Mucosa of stomach (tissue), 1 donor: ENCODE measurements at regions not wholly inside any gene's neighbourhood (a gene's known extent, or its start where the extent isn't known, plus 50 kb on each side); places are given as distances from the start of the nearest gene placed in this dataset.

Source experiments
- H3K27me3 ChIP-seq: one replicate; pipeline ENCODE4 v1.7.0; 2013; ENCODE audit warnings: mild to moderate bottlenecking, low read length; ENCODE audit not compliant: control insufficient read depth, insufficient read depth
- H3K36me3 ChIP-seq: one replicate; pipeline ENCODE4 v1.7.0; 2013; ENCODE audit warnings: low read length; ENCODE audit not compliant: control insufficient read depth, insufficient read depth
- H3K4me1 ChIP-seq: one replicate; pipeline ENCODE4 v1.7.0; 2013; ENCODE audit warnings: mild to moderate bottlenecking, low read length; ENCODE audit not compliant: control insufficient read depth, insufficient read depth
- H3K4me3 ChIP-seq: one replicate; pipeline ENCODE4 v1.7.0; 2013; ENCODE audit warnings: low read length
- H3K9ac ChIP-seq: one replicate; pipeline ENCODE4 v1.7.0; 2013; ENCODE audit warnings: mild to moderate bottlenecking, low read length, moderate library complexity
- H3K9me3 ChIP-seq: one replicate; pipeline ENCODE4 v1.7.0; 2013; ENCODE audit warnings: mild to moderate bottlenecking, low read length, moderate library complexity; ENCODE audit not compliant: control insufficient read depth
- donor health status: Pancreatic carcinoma.

DNA sequence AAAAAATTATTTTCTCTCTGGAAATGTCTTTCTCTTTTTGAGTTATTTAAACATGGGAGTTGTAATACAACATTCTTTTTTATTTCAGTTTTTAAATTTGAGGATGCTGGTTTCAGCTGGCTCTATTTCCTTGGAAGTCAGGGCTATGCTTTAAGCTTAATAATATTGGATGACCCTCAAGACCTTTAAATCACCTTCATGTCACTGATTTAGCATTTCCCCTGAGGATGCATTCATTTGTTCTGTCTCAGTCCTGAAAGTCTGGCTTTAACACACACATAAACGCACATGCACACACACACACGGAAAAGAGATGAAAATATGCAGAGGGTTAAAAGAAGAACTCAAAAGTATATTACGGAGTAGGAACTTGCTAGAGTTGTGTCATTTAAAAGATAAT, 260.5 kb downstream of the PTBP2 start:
- H3K4me3 ChIP-seq = no peak overlapping the region
- H3K27me3 ChIP-seq = no peaks in the 10 kb centered on the region
- no peaks in the 10 kb centered on the region for H3K9me3 ChIP-seq
- H3K9ac ChIP-seq = no peak overlapping the region
- no peaks in the 10 kb centered on the region for H3K36me3 ChIP-seq
- no peaks in the 10 kb centered on the region for H3K4me1 ChIP-seq

DNA sequence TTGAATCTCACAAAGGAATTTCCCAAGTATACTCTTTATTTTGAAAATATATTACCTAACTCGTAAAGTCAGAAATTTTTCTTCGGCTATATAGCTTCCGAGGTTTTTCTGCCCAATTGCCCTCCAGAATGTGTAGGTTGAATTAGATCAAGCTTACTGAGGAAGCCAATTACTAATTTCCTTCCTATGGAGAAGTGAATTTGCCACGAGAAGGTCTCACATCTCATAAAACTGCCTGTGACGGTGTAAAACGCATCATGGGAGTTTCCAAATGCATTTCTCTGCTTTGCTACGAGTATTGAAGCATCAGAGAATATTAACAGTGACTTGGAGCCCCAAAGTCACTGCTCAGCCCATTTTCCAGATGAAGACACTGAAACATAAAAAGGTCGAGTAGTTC, 262.3 kb downstream of the PTBP2 start:
- H3K9me3 ChIP-seq = no peaks in the 10 kb centered on the region

DNA sequence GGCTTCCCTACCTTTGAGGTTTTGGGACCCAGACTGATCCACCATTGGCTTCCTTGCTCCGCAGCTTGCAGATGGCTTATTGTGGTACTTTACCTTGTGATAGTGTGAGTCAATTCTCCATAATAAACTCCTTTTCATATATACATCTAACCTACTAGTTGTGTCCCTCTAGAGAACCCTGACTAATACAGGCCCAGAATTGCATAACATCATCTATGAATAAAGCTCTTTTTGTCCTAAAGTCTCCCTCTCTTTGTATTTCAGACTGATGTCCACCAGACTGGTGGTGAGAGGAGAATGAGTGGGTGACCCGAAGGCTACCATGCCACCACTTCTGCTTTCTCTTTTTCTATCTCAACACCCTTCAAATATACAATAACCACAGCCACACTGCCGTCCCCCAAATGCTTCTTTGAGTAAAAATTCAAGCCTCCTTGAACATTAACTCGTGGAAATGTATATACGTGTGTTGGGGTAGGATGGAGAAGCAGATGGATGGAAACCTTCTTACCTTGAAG, 265.7 kb downstream of the PTBP2 start:
- no peaks in the 10 kb centered on the region for H3K36me3 ChIP-seq
- H3K4me1 ChIP-seq = no peaks in the 10 kb centered on the region
- H3K4me3 ChIP-seq = no peak overlapping the region
- H3K9ac ChIP-seq = no peak overlapping the region
- no peaks in the 10 kb centered on the region for H3K9me3 ChIP-seq
- H3K27me3 ChIP-seq = no peaks in the 10 kb centered on the region

More for the DNA sequence above, 262.3 kb downstream of the PTBP2 start:
- H3K9ac ChIP-seq = no peak overlapping the region
- no peak overlapping the region for H3K4me3 ChIP-seq
- no peaks in the 10 kb centered on the region for H3K27me3 ChIP-seq
- H3K36me3 ChIP-seq = no peaks in the 10 kb centered on the region
- no peaks in the 10 kb centered on the region for H3K4me1 ChIP-seq

DNA sequence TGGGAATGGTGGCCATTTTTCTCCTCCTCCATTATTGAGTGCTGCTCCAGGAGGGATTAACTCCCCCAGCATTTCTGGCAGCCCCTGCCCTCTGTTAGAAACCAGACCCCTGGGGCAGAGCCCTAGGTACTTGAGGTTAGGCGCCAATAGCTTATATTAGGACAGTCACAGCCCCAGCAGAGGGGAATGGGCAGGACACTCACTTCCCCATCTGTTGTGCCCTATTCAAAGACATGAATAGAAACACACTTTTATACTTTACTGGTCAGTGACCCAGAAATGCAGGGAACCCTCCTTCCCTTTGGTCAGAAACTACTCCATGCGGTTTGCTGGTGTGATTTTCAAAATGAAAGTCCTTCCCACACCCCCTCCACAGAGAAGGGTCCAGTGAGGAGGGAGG, 267.7 kb downstream of the PTBP2 start:
- H3K4me1 ChIP-seq = no peaks in the 10 kb centered on the region
- H3K4me3 ChIP-seq = no peak overlapping the region
- no peaks in the 10 kb centered on the region for H3K9me3 ChIP-seq

DNA sequence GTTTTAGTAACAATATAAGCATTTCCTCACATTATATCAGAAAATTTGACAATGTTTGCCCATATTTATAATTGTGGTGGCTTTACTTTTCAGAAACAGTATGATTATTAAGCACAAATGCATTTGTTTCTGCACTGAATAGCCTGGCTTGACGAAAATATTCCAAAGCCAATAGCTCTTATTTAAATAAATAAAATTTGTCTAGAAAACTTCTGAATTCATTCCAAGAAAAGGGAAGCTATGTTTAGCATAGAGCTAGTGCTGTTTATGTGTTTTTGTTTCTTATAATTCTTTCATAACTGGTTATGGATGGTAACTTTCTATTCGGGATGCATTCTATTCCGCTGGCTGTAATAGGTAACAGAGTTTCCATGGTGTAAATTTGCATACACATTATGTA, 268.6 kb downstream of the PTBP2 start:
- Histone ChIP-seq H3K4me3 (no peak overlapping the region), H3K27me3 (no peaks in the 10 kb centered on the region), H3K36me3 (no peaks in the 10 kb centered on the region)

More for the DNA sequence above, 267.7 kb downstream of the PTBP2 start:
- H3K9ac ChIP-seq = no peak overlapping the region
- H3K36me3 ChIP-seq = no peaks in the 10 kb centered on the region
- H3K27me3 ChIP-seq = no peaks in the 10 kb centered on the region

DNA sequence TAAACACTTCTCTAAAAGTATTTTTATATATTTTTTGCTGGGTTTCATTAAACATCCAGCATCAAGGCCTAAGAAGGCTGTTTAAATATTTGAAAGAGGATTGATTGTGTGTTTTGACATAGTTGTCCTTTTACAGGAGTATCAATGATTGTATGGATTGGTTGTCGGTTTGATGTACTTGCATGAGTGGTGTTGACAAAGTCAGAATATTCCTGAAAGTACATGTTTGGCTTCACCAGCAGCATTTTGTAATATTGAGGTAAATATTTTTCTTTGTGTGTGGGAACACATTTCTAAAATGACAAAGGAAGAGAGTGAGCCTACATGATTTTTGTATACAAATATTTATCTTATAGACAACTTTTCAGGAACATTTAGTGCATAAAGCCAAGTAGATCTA, 269.7 kb downstream of the PTBP2 start:
- H3K27me3 ChIP-seq = no peaks in the 10 kb centered on the region
- H3K4me3 ChIP-seq = no peak overlapping the region
- no peaks in the 10 kb centered on the region for H3K36me3 ChIP-seq
- H3K9ac ChIP-seq = no peak overlapping the region
- no peaks in the 10 kb centered on the region for H3K9me3 ChIP-seq
- no peaks in the 10 kb centered on the region for H3K4me1 ChIP-seq

More for the DNA sequence above, 268.6 kb downstream of the PTBP2 start:
- H3K9me3 ChIP-seq = no peaks in the 10 kb centered on the region
- no peaks in the 10 kb centered on the region for H3K4me1 ChIP-seq
- H3K9ac ChIP-seq = no peak overlapping the region

DNA sequence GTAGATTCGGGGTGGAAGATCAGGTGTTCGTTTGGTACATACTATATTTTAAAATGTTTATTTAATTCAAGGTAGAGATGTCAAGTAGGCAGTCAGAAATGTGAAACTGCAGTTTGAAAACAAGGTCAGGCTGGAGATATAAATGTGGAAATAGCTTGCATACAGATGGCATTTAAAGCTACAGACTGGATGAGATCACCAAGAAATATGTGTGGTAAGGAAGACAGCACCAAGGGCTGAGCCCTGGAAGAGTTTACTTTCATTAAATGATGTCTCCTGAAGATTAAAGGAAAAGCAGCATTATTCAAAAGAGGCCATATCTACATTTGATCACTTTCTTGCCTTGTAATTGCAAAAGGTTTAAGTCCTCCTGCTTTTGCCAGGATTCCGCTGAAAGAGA, 271.3 kb downstream of the PTBP2 start:
- Histone ChIP-seq H3K36me3 (no peaks in the 10 kb centered on the region), H3K4me1 (no peaks in the 10 kb centered on the region), H3K9ac (no peak overlapping the region), H3K4me3 (no peak overlapping the region), H3K27me3 (no peaks in the 10 kb centered on the region), H3K9me3 (no peaks in the 10 kb centered on the region)

DNA sequence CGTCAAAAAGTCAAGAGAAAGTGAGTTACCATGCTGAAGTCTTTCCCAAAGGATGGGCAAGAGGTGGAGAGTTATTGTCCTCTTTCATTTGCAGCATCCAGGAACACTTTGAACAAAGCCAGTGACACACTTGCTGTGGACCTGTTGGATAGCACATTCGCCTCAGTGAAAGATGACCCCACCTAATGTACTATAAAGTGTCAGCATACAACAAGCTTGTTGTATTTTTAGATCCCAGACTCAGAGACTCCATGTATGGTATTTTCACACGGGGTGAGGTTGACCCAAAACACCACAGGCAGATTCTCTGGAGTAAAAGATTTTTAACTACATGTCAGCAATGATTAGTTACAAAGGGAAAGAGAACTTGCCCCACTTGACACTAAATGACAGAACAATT, 273.8 kb downstream of the PTBP2 start:
- Histone ChIP-seq H3K4me1 (peaks cover 3% of the 10 kb centered on the region), H3K9ac (no peak overlapping the region), H3K27me3 (no peaks in the 10 kb centered on the region), H3K36me3 (no peaks in the 10 kb centered on the region), H3K9me3 (no peaks in the 10 kb centered on the region), H3K4me3 (no peak overlapping the region)

DNA sequence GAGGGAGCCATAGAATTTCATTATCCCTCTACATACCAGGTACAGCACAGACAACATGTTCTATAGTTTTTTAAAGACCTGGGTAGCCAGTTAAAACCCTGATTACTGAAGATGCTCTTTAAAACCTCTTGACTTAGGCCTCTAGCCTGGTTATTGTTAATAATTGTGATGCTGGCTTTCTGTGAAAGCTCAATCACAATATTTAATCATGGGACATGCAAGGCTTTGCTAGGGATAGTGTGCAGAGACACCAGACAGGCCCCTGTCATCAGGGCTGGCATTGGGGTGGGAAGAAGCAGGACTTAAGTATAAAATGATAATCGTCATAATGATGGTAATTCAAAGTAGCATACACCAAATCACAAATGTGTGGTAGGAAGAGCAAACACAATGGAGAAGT, 274.4 kb downstream of the PTBP2 start:
- no peak overlapping the region for H3K9ac ChIP-seq
- peaks cover 3% of the 10 kb centered on the region for H3K4me1 ChIP-seq
- H3K27me3 ChIP-seq = no peaks in the 10 kb centered on the region
- H3K9me3 ChIP-seq = no peaks in the 10 kb centered on the region
- no peaks in the 10 kb centered on the region for H3K36me3 ChIP-seq
- H3K4me3 ChIP-seq = no peak overlapping the region

DNA sequence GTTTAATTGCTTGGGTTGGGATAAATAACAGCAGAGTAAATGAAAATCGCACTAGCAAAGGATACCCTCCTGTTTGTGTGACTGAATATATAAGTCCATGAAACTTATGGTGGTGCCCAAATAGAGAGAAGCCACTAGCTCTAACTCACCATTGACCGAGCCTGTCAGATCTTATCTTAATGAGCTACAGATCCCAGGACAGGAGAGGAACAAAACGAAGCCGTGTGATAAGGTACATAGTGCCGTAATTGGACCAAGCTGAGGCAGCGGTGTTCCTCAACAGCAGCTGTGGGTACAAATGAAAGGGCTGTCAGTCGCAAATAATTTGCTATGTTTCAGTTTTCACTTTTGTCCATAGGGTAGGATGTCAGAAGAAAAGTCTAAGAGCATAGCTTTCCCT, 276.1 kb downstream of the PTBP2 start:
- no peak overlapping the region for H3K9ac ChIP-seq
- no peaks in the 10 kb centered on the region for H3K27me3 ChIP-seq
- no peaks in the 10 kb centered on the region for H3K36me3 ChIP-seq
- no peaks in the 10 kb centered on the region for H3K9me3 ChIP-seq
- peaks cover 3% of the 10 kb centered on the region for H3K4me1 ChIP-seq
- H3K4me3 ChIP-seq = no peak overlapping the region

DNA sequence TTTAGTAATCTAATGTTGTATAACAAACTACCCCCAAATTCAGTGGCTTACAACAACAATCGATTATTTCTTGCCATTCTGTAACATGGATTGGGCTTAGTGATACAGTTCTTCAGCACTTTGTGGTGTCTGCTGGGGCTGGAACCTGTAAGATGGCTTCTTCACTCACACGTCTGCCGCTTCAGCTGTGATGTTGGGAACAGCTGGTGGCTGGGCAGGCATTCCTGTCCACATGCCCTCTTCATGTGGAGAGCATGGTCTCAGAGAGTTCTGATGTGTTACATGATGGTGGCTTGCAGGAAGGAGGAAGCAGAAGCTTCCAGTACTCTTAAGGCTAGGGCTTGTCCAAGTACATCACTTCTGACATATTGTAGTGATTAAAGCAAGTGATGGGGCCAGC, 276.9 kb downstream of the PTBP2 start:
- Histone ChIP-seq H3K4me3 (no peak overlapping the region), H3K4me1 (peaks cover 3% of the 10 kb centered on the region), H3K9me3 (no peaks in the 10 kb centered on the region), H3K36me3 (no peaks in the 10 kb centered on the region), H3K9ac (no peak overlapping the region), H3K27me3 (no peaks in the 10 kb centered on the region)

DNA sequence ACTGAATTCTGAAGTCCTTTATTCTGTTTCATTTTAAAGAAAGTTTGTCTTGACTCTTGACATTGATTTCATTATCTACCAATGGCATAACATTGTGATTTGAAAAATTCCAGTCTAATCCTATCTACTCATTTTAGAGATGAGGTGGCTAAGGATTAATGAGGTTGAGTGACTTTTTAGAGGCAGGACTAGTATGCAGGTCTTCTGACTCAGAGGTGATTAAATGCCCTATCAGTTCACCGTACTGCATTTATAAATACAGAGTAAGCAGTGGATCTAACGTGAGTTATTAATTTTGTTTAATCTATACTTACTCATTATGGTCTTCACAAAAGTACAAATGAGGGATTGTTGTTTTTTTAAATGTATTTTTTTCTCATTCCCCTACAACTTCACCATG, 277.6 kb downstream of the PTBP2 start:
- no peak overlapping the region for H3K9ac ChIP-seq

DNA sequence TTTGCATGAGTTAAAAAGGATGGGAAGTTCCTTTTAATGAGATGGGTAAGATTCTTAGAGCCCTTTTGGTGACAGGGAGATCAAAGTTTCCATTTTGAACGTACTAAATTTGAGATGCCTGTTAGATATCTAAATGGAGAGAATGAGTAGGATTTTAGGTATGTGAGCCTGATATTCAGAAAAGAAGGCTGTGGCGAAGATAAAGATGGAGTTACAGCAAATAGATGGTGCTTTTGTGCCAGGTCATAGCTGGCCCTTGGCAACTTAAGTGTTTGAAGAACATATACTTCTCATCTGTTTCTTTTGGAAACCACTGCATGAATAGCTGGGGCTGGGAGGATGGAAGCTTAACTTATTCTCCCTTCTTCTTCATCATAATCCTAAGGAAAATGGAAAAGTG, 282.5 kb downstream of the PTBP2 start:
- H3K4me1 ChIP-seq = peaks cover 3% of the 10 kb centered on the region
- no peaks in the 10 kb centered on the region for H3K9me3 ChIP-seq
- no peaks in the 10 kb centered on the region for H3K27me3 ChIP-seq
- no peaks in the 10 kb centered on the region for H3K36me3 ChIP-seq
- H3K4me3 ChIP-seq = no peak overlapping the region
- H3K9ac ChIP-seq = no peak overlapping the region

More for the DNA sequence above, 277.6 kb downstream of the PTBP2 start:
- peaks cover 3% of the 10 kb centered on the region for H3K4me1 ChIP-seq
- no peaks in the 10 kb centered on the region for H3K27me3 ChIP-seq
- H3K9me3 ChIP-seq = no peaks in the 10 kb centered on the region
- H3K36me3 ChIP-seq = no peaks in the 10 kb centered on the region
- H3K4me3 ChIP-seq = no peak overlapping the region
